ENCODE measurements at regions not wholly inside any gene's neighbourhood (a gene's known extent, or its start where the extent isn't known, plus 50 kb on each side); places are given as distances from the start of the nearest gene placed in this dataset.

DNA sequence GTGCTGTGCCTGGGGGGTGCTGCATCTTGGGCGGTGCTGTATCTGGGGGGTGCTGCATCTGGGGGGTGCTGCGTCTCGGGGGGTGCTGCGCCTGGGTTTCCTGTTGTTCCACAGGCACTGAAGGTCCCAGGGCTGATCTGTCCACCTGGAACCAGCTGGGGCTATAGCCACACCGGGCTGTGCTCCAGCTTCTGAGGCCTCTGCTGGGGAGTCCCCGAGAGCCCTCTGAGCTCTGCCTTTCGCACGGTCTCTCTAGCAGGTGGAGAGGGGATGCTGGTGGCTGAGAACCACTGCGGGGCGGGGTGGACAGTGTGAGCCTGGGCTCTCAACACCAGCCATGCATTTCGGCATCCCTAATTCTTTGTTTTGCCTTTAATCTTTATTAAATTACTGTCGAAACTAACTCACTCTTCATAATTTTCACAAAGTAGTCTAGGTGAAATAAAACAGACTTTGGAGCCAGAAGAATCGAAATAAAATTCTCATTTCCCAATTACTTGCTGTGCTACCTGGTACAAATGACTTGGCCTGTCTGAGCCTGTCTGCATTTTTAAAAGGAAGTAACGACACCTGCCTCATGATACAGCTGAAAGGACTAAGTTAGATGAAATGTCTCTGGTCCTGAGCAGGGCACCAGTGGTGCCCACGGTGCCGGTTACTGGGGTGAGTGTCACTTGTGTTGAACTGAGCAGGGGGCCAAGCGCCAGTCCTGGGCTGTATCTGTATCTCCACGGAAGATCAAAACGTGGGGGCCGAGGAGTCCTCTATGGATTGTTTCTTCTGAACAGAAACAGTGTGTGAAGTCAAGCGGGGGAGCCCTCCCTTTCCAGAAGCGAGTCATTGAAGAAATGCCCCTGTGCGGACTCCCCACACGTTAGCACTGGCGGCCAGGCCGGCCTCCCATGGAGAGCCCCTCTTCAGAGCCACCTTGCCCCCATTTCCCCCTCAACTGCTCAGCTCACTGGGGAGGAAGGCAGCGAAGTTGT is 142.0 kb downstream of the ASB1 start:
- ATAC-seq (no peak), DNase-seq (no peak)
- peaks cover 0 to 3% (median 0%) of the 10 kb centered on the region in 3 donors for H3K27me3 ChIP-seq
- in situ Hi-C loops (cut with MboI; ENCODE audit: low sequenced_read_pairs in 4 of 4) = no loop called here
- no peaks in the 10 kb centered on the region for H3K4me1 ChIP-seq
- H3K27ac ChIP-seq = no peak overlapping the region
- no peaks in the 10 kb centered on the region for H3K9me3 ChIP-seq
- H3K4me3 ChIP-seq = no peak overlapping the region
- H3K36me3 ChIP-seq = no peaks in the 10 kb centered on the region
- TF ChIP-seq, protein P1, sequence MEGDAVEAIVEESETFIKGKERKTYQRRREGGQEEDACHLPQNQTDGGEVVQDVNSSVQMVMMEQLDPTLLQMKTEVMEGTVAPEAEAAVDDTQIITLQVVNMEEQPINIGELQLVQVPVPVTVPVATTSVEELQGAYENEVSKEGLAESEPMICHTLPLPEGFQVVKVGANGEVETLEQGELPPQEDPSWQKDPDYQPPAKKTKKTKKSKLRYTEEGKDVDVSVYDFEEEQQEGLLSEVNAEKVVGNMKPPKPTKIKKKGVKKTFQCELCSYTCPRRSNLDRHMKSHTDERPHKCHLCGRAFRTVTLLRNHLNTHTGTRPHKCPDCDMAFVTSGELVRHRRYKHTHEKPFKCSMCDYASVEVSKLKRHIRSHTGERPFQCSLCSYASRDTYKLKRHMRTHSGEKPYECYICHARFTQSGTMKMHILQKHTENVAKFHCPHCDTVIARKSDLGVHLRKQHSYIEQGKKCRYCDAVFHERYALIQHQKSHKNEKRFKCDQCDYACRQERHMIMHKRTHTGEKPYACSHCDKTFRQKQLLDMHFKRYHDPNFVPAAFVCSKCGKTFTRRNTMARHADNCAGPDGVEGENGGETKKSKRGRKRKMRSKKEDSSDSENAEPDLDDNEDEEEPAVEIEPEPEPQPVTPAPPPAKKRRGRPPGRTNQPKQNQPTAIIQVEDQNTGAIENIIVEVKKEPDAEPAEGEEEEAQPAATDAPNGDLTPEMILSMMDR (IDR thresholded peaks at IDR 0.05 in 4 of 5, conservative IDR thresholded peaks at IDR 0.05 in 1 of 5) = no peak
- no peak for TF ChIP-seq POLR2A (IDR thresholded peaks at IDR 0.05)
- intact Hi-C loops (cut with DNase I; ENCODE audit: low total_unique reads) = no loop called here

DNA sequence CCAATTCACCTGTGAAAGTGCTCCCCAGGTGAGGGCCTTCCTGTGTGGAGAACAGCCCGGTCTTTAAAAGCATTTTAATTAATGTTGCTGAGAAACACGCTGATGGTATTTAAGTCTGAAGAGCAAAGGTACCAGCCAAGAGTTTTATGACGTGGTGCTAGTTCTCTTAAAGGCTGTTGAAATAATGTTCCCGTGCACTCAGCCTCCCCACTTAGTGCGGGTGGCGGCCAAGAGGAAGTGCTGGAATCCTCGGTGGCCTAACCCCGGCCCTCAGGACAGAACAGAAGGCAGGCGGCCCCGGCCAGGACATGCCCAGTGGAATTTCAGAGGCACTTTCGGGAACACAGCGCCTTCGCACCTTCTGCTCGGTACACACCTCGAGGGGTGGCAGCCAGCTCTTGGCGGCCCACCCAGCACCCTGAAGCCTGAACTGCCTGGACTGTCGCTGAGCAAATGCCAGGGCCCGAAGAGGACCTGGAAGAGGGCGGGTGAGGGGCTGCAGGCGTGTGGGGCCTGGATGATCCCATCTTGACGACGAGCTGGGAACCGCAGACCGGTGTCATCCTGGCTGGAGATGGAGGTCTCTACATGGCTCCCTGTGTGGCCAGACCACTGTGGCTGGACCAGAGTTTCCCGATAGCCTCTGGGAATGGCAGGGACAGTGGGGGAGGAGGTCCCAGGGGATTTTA is 142.9 kb downstream of the ASB1 start:
- H3K36me3 ChIP-seq = no peaks in the 10 kb centered on the region
- DNase-seq = peak; percentile 38 to 59
- TF ChIP-seq POLR2A (IDR thresholded peaks at IDR 0.05) = no peak
- TF ChIP-seq, protein P1 (IDR thresholded peaks at IDR 0.05 in 4 of 5, conservative IDR thresholded peaks at IDR 0.05 in 1 of 5) = no peak

DNA sequence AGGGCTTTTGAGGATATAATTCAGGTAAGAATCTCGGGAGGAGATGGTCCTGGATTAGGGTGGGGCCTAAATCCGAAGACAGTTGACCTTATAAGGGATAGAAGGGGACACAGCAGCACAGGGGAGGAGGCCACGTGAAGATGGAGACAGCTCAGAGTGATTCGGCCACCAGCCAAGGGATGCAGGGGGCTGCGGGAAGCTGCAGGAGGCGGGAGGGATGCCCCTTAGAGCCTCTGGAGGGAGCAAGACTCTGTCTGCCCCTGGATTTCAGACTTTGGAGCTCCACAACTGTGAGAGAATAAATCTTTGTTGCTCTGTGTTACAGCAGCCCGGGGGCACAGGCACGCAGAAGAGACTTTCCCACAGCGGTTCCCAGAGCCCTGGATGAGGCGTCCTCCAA is 143.7 kb downstream of the ASB1 start:
- no peak for DNase-seq

More for the DNA sequence above, 142.9 kb downstream of the ASB1 start:
- ATAC-seq = peak; percentile 73 to 78
- in situ Hi-C loops (cut with MboI; ENCODE audit: low sequenced_read_pairs in 4 of 4) = no loop called here
- no peak overlapping the region for H3K4me3 ChIP-seq
- H3K27me3 ChIP-seq = peaks cover 0 to 3% (median 0%) of the 10 kb centered on the region in 3 donors
- no peak overlapping the region for H3K27ac ChIP-seq
- no peaks in the 10 kb centered on the region for H3K9me3 ChIP-seq
- intact Hi-C loops (cut with DNase I; ENCODE audit: low total_unique reads) = no loop called here
- H3K4me1 ChIP-seq = no peaks in the 10 kb centered on the region

DNA sequence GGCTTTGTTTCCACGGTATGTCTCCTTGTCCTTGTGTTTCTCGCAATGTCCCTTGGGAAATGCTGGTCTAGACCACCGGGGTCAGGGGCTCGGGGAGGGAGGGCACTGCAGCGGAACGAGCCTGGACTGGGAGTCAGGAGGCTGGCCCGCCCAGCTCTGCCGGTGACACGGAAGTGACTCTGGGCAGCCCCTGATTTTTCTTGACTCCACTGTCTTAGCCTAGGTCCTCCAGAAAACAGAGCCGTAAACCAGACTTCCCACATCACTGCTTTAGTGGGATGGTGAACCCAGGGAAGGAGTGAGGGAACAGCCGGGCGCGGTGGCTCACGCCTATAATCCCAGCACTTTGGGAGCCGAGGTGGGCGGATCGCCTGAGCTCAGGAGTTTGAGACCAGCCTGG is 144.2 kb downstream of the ASB1 start:
- peaks cover 0 to 3% (median 0%) of the 10 kb centered on the region in 3 donors for H3K27me3 ChIP-seq
- H3K9me3 ChIP-seq = no peaks in the 10 kb centered on the region
- no peak overlapping the region for H3K4me3 ChIP-seq
- no peak for DNase-seq
- in situ Hi-C loops (cut with MboI; ENCODE audit: low sequenced_read_pairs in 4 of 4) = no loop called here
- TF ChIP-seq, protein P1 (IDR thresholded peaks at IDR 0.05 in 4 of 5, conservative IDR thresholded peaks at IDR 0.05 in 1 of 5) = no peak
- TF ChIP-seq POLR2A (IDR thresholded peaks at IDR 0.05) = no peak
- intact Hi-C loops (cut with DNase I; ENCODE audit: low total_unique reads) = no loop called here
- H3K27ac ChIP-seq = no peak overlapping the region
- ATAC-seq = no peak
- no peaks in the 10 kb centered on the region for H3K4me1 ChIP-seq
- no peaks in the 10 kb centered on the region for H3K36me3 ChIP-seq

More for the DNA sequence above, 143.7 kb downstream of the ASB1 start:
- H3K27me3 ChIP-seq = peaks cover 0 to 3% (median 0%) of the 10 kb centered on the region in 3 donors
- intact Hi-C loops (cut with DNase I; ENCODE audit: low total_unique reads) (no loop called here), in situ Hi-C loops (cut with MboI; ENCODE audit: low sequenced_read_pairs in 4 of 4) (no loop called here)
- no peak for ATAC-seq
- H3K9me3 ChIP-seq = no peaks in the 10 kb centered on the region
- TF ChIP-seq POLR2A (IDR thresholded peaks at IDR 0.05) = no peak
- TF ChIP-seq, protein P1 (IDR thresholded peaks at IDR 0.05 in 4 of 5, conservative IDR thresholded peaks at IDR 0.05 in 1 of 5) = no peak
- H3K27ac ChIP-seq = no peak overlapping the region
- no peaks in the 10 kb centered on the region for H3K4me1 ChIP-seq
- no peak overlapping the region for H3K4me3 ChIP-seq
- no peaks in the 10 kb centered on the region for H3K36me3 ChIP-seq
